ENCODE measurements at regions not wholly inside any gene's neighbourhood (a gene's known extent, or its start where the extent isn't known, plus 50 kb on each side); places are given as distances from the start of the nearest gene placed in this dataset.

DNA sequence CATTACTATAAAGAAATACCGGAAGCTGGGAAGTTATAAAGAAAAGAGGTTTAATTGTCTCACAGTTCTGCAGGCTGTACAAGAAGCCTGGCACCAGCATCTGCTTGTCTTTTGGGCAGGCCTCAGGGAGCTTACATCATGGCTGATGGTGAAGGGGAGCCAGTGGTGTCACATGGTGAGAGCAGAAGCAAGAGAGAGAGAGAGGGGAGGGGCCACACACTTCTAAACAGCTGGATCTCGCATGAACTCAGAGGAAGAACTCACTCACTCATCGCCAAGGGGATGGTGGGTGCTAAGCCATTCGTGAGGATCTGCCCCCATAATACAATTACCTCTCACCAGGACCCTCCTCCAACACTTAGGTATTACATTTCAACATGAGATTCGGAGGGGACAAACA lies 51.8 kb upstream of the ANKRD34C start:
- H3K9me3 Mint-ChIP-seq = no peaks in the 10 kb centered on the region
- H4K20me1 ChIP-seq (replicated peaks; ENCODE audit: insufficient read depth) = no peaks in the 10 kb centered on the region
- H3K27ac Mint-ChIP-seq = no peak overlapping the region
- H3K36me3 ChIP-seq (ENCODE audit: insufficient read depth) = no peaks in the 10 kb centered on the region; the same call in 1 of the 2 replicates
- no peaks in the 10 kb centered on the region for H3K79me2 ChIP-seq (replicated peaks; ENCODE audit: insufficient read depth)
- no peak for TF ChIP-seq POLR2AphosphoS5 (IDR thresholded peaks at IDR 0.05; ENCODE audit: low read depth)
- no peak for TF ChIP-seq NANOG (IDR thresholded peaks at IDR 0.05; ENCODE audit: borderline replicate concordance)
- TF ChIP-seq CREB1 (CRISPR knock-in tag; IDR thresholded peaks at IDR 0.05; ENCODE audit: low read depth) = no peak
- TF ChIP-seq STAT1 (IDR thresholded peaks at IDR 0.05; ENCODE audit: unreplicated experiment) = no peak
- TF ChIP-seq EZH2 (IDR thresholded peaks at IDR 0.05; ENCODE audit: low read depth, unreplicated experiment) = no peak
- no peak for TF ChIP-seq ZNF331 (CRISPR knock-in tag; IDR thresholded peaks at IDR 0.05; ENCODE audit: low read depth)
- TF ChIP-seq JUNB (IDR thresholded peaks at IDR 0.05; ENCODE audit: unreplicated experiment) = no peak
- TF ChIP-seq, protein P1, sequence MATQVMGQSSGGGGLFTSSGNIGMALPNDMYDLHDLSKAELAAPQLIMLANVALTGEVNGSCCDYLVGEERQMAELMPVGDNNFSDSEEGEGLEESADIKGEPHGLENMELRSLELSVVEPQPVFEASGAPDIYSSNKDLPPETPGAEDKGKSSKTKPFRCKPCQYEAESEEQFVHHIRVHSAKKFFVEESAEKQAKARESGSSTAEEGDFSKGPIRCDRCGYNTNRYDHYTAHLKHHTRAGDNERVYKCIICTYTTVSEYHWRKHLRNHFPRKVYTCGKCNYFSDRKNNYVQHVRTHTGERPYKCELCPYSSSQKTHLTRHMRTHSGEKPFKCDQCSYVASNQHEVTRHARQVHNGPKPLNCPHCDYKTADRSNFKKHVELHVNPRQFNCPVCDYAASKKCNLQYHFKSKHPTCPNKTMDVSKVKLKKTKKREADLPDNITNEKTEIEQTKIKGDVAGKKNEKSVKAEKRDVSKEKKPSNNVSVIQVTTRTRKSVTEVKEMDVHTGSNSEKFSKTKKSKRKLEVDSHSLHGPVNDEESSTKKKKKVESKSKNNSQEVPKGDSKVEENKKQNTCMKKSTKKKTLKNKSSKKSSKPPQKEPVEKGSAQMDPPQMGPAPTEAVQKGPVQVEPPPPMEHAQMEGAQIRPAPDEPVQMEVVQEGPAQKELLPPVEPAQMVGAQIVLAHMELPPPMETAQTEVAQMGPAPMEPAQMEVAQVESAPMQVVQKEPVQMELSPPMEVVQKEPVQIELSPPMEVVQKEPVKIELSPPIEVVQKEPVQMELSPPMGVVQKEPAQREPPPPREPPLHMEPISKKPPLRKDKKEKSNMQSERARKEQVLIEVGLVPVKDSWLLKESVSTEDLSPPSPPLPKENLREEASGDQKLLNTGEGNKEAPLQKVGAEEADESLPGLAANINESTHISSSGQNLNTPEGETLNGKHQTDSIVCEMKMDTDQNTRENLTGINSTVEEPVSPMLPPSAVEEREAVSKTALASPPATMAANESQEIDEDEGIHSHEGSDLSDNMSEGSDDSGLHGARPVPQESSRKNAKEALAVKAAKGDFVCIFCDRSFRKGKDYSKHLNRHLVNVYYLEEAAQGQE (IDR thresholded peaks at IDR 0.05; ENCODE audit: unreplicated experiment) = no peak
- TF ChIP-seq, protein P2, sequence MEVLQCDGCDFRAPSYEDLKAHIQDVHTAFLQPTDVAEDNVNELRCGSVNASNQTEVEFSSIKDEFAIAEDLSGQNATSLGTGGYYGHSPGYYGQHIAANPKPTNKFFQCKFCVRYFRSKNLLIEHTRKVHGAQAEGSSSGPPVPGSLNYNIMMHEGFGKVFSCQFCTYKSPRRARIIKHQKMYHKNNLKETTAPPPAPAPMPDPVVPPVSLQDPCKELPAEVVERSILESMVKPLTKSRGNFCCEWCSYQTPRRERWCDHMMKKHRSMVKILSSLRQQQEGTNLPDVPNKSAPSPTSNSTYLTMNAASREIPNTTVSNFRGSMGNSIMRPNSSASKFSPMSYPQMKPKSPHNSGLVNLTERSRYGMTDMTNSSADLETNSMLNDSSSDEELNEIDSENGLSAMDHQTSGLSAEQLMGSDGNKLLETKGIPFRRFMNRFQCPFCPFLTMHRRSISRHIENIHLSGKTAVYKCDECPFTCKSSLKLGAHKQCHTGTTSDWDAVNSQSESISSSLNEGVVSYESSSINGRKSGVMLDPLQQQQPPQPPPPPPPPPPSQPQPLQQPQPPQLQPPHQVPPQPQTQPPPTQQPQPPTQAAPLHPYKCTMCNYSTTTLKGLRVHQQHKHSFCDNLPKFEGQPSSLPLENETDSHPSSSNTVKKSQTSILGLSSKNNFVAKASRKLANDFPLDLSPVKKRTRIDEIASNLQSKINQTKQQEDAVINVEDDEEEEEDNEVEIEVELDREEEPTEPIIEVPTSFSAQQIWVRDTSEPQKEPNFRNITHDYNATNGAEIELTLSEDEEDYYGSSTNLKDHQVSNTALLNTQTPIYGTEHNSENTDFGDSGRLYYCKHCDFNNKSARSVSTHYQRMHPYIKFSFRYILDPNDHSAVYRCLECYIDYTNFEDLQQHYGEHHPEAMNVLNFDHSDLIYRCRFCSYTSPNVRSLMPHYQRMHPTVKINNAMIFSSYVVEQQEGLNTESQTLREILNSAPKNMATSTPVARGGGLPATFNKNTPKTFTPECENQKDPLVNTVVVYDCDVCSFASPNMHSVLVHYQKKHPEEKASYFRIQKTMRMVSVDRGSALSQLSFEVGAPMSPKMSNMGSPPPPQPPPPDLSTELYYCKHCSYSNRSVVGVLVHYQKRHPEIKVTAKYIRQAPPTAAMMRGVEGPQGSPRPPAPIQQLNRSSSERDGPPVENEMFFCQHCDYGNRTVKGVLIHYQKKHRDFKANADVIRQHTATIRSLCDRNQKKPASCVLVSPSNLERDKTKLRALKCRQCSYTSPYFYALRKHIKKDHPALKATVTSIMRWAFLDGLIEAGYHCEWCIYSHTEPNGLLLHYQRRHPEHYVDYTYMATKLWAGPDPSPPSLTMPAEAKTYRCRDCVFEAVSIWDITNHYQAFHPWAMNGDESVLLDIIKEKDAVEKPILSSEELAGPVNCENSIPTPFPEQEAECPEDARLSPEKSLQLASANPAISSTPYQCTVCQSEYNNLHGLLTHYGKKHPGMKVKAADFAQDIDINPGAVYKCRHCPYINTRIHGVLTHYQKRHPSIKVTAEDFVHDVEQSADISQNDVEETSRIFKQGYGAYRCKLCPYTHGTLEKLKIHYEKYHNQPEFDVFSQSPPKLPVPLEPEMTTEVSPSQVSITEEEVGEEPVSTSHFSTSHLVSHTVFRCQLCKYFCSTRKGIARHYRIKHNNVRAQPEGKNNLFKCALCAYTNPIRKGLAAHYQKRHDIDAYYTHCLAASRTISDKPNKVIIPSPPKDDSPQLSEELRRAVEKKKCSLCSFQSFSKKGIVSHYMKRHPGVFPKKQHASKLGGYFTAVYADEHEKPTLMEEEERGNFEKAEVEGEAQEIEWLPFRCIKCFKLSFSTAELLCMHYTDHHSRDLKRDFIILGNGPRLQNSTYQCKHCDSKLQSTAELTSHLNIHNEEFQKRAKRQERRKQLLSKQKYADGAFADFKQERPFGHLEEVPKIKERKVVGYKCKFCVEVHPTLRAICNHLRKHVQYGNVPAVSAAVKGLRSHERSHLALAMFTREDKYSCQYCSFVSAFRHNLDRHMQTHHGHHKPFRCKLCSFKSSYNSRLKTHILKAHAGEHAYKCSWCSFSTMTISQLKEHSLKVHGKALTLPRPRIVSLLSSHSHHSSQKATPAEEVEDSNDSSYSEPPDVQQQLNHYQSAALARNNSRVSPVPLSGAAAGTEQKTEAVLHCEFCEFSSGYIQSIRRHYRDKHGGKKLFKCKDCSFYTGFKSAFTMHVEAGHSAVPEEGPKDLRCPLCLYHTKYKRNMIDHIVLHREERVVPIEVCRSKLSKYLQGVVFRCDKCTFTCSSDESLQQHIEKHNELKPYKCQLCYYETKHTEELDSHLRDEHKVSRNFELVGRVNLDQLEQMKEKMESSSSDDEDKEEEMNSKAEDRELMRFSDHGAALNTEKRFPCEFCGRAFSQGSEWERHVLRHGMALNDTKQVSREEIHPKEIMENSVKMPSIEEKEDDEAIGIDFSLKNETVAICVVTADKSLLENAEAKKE (CRISPR knock-in tag; IDR thresholded peaks at IDR 0.05) = no peak
- TF ChIP-seq, protein P3, sequence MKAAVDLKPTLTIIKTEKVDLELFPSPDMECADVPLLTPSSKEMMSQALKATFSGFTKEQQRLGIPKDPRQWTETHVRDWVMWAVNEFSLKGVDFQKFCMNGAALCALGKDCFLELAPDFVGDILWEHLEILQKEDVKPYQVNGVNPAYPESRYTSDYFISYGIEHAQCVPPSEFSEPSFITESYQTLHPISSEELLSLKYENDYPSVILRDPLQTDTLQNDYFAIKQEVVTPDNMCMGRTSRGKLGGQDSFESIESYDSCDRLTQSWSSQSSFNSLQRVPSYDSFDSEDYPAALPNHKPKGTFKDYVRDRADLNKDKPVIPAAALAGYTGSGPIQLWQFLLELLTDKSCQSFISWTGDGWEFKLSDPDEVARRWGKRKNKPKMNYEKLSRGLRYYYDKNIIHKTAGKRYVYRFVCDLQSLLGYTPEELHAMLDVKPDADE (IDR thresholded peaks at IDR 0.05) = no peak
- TF ChIP-seq EZH2phosphoT487 (IDR thresholded peaks at IDR 0.05; ENCODE audit: unreplicated experiment) = no peak
- TF ChIP-seq ZNF114 (CRISPR knock-in tag; IDR thresholded peaks at IDR 0.05) = no peak
- TF ChIP-seq, protein P4, sequence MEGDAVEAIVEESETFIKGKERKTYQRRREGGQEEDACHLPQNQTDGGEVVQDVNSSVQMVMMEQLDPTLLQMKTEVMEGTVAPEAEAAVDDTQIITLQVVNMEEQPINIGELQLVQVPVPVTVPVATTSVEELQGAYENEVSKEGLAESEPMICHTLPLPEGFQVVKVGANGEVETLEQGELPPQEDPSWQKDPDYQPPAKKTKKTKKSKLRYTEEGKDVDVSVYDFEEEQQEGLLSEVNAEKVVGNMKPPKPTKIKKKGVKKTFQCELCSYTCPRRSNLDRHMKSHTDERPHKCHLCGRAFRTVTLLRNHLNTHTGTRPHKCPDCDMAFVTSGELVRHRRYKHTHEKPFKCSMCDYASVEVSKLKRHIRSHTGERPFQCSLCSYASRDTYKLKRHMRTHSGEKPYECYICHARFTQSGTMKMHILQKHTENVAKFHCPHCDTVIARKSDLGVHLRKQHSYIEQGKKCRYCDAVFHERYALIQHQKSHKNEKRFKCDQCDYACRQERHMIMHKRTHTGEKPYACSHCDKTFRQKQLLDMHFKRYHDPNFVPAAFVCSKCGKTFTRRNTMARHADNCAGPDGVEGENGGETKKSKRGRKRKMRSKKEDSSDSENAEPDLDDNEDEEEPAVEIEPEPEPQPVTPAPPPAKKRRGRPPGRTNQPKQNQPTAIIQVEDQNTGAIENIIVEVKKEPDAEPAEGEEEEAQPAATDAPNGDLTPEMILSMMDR (conservative IDR thresholded peaks at IDR 0.05; ENCODE audit: low read depth in 2 of 2) = no peak
- H2AFZ ChIP-seq = no peak overlapping the region
- H3F3A ChIP-seq (replicated peaks; ENCODE audit: low read depth) = no peaks in the 10 kb centered on the region
- no peaks in the 10 kb centered on the region for H3K4me1 Mint-ChIP-seq
- H3K4me3 Mint-ChIP-seq = no peak overlapping the region
- no peaks in the 10 kb centered on the region for H3K4me1 ChIP-seq (ENCODE audit: insufficient read depth)
- peaks cover 3% of the 10 kb centered on the region; the same call in 1 of the 2 replicates for H3K9me2 ChIP-seq (ENCODE audit: insufficient read depth)
- H3K27me3 Mint-ChIP-seq (ENCODE audit: insufficient read depth, low read depth, poor library complexity) = peaks cover 1% of the 10 kb centered on the region
- no peak overlapping the region for H3K4me3 ChIP-seq
- H3K36me3 Mint-ChIP-seq (ENCODE audit: low read depth) = no peaks in the 10 kb centered on the region
- H3K27ac ChIP-seq (ENCODE audit: low read depth) = no peak overlapping the region
- H3K27me3 ChIP-seq (ENCODE audit: insufficient read depth) = no peaks in the 10 kb centered on the region
- ATAC-seq (no peak), DNase-seq (ENCODE audit: low spot score) (no peak)
- no peak overlapping the region for H3K4me2 ChIP-seq
